Testis (tissue), 2 donors: ENCODE measurements at regions not wholly inside any gene's neighbourhood (a gene's known extent, or its start where the extent isn't known, plus 50 kb on each side); places are given as distances from the start of the nearest gene placed in this dataset.

Experiments
- DNase-seq: peaks from one replicate; pipeline ENCODE4 v3.0.0-alpha.2; 2019
- H3K27ac ChIP-seq, 2 donors: fragments of 200-600 bp; sonication (generic); one replicate each; pipeline ENCODE4 v1.5.1; 2019
- H3K27me3 ChIP-seq: fragments of 200-600 bp; sonication (generic); one replicate; pipeline ENCODE4 v1.5.1; 2019
- H3K36me3 ChIP-seq: fragments of 200-600 bp; sonication (generic); one replicate; pipeline ENCODE4 v1.5.1; 2017; ENCODE audit warnings: low read depth; ENCODE audit errors: missing control alignments
- H3K4me1 ChIP-seq: fragments of 200-600 bp; sonication (generic); one replicate; pipeline ENCODE4 v1.5.1; 2019
- H3K4me3 ChIP-seq, 2 donors: fragments of 200-600 bp; sonication (generic); one replicate each; pipeline ENCODE4 v1.5.1; 2017 to 2019
- H3K9me3 ChIP-seq: fragments of 200-600 bp; sonication (generic); one replicate; pipeline ENCODE4 v1.5.1; 2017
- CTCF ChIP-seq, 3 experiments: fragments of 450-650 bp in 2 of 3; fragments of 200-600 bp in 1 of 3; sonication (generic) in 1 of 3; IDR thresholded peaks; one replicate each; pipeline ENCODE4 v1.5.1; 2016 to 2019; ENCODE audit warnings: antibody characterized with exemption in 3 of 3, mild to moderate bottlenecking in 2 of 3, moderate library complexity in 1 of 3
- POLR2A ChIP-seq: fragments of 450-650 bp; IDR thresholded peaks from one replicate; pipeline ENCODE4 v1.6.1; 2017; ENCODE audit warnings: antibody characterized with exemption, mild to moderate bottlenecking, moderate library complexity
- WGBS, 2 donors: methylation state at CpG; one replicate each; pipeline ENCODE4 v1.1.5; 2018; 5-methylcytosine and 5-hydroxymethylcytosine counted together
- intact Hi-C: fragments of 100-400 bp; cut with DNase I; formaldehyde crosslinking; loops from one replicate; pipeline ENCODE4 v1.15.1; 2023; ENCODE audit warnings: low total_unique reads

GRCh38 chr5:165000479-165001190 lies 1495.2 kb downstream of the MAT2B start:
- 68 to 73% methylated on average over 5 of the region's 5 CpGs for WGBS, 2 donors
- Histone ChIP-seq H3K4me1 (no peaks in the 10 kb centered on the region), H3K27me3 (no peaks in the 10 kb centered on the region), H3K36me3 (no peaks in the 10 kb centered on the region), H3K9me3 (no peaks in the 10 kb centered on the region), H3K4me3 (no peak overlapping the region), H3K27ac (no peak overlapping the region)
- no peak for DNase-seq
- TF ChIP-seq CTCF (IDR thresholded peaks at IDR 0.05) = no peak
- no peak for TF ChIP-seq POLR2A
- intact Hi-C loops = no loop called here

- TF ChIP-seq POLR2A (no peak), CTCF (IDR thresholded peaks at IDR 0.05) (no peak)
- no peaks in the 10 kb centered on the region for H3K4me1 ChIP-seq
- no peaks in the 10 kb centered on the region for H3K9me3 ChIP-seq
- no peaks in the 10 kb centered on the region for H3K36me3 ChIP-seq
- no peaks in the 10 kb centered on the region for H3K27me3 ChIP-seq
- intact Hi-C loops = no loop called here
- H3K27ac ChIP-seq = no peak overlapping the region
- H3K4me3 ChIP-seq = no peak overlapping the region
- no peak for DNase-seq
- WGBS, 2 donors = 67 to 78% methylated on average over 3 of the region's 3 CpGs
These were observed 1497.9 kb downstream of the MAT2B start for GRCh38 chr5:165003283-165003682.

- no peak for DNase-seq
- 87 to 98% methylated on average over 2 of the region's 2 CpGs for WGBS, 2 donors
- no peaks in the 10 kb centered on the region for H3K27me3 ChIP-seq
These were observed 1498.8 kb downstream of the MAT2B start for GRCh38 chr5:165004175-165004574.

GRCh38 chr5:165014439-165014838 lies 1509.0 kb downstream of the MAT2B start:
- Histone ChIP-seq H3K36me3 (no peaks in the 10 kb centered on the region), H3K9me3 (no peaks in the 10 kb centered on the region), H3K4me3 (no peak overlapping the region), H3K27ac (no peak overlapping the region), H3K27me3 (no peaks in the 10 kb centered on the region), H3K4me1 (no peaks in the 10 kb centered on the region)
- no peak for DNase-seq
- WGBS, 2 donors = 89 to 92% methylated on average over 5 of the region's 5 CpGs
- TF ChIP-seq CTCF (IDR thresholded peaks at IDR 0.05) = no peak
- no peak for TF ChIP-seq POLR2A
- intact Hi-C loops = no loop called here

More at GRCh38 chr5:165004175-165004574, 1498.8 kb downstream of the MAT2B start:
- H3K36me3 ChIP-seq = no peaks in the 10 kb centered on the region
- no peak overlapping the region for H3K27ac ChIP-seq
- no peaks in the 10 kb centered on the region for H3K4me1 ChIP-seq
- intact Hi-C loops = no loop called here
- TF ChIP-seq POLR2A (no peak), CTCF (IDR thresholded peaks at IDR 0.05) (no peak)
- H3K9me3 ChIP-seq = no peaks in the 10 kb centered on the region
- H3K4me3 ChIP-seq = no peak overlapping the region

- H3K4me3 ChIP-seq = no peak overlapping the region
- intact Hi-C loops = no loop called here
- no peaks in the 10 kb centered on the region for H3K36me3 ChIP-seq
- H3K27ac ChIP-seq = no peak overlapping the region
- no peak for TF ChIP-seq POLR2A
- no peak for TF ChIP-seq CTCF (IDR thresholded peaks at IDR 0.05)
- H3K9me3 ChIP-seq = no peaks in the 10 kb centered on the region
- WGBS, 2 donors = 79 to 88% methylated on average over 2 of the region's 2 CpGs
- DNase-seq = no peak
- no peaks in the 10 kb centered on the region for H3K27me3 ChIP-seq
- no peaks in the 10 kb centered on the region for H3K4me1 ChIP-seq
These were observed 1509.7 kb downstream of the MAT2B start for GRCh38 chr5:165015126-165015525.
